ENCODE measurements at regions not wholly inside any gene's neighbourhood (a gene's known extent, or its start where the extent isn't known, plus 50 kb on each side); places are given as distances from the start of the nearest gene placed in this dataset.

- peaks cover 2% of the 10 kb centered on the region for H3K36me3 Mint-ChIP-seq (ENCODE audit: low read depth)
- TF ChIP-seq CTCF (IDR thresholded peaks at IDR 0.05) = no peak
- H3K27me3 Mint-ChIP-seq (ENCODE audit: low read depth, poor library complexity) = peaks cover 4% of the 10 kb centered on the region
- H3K27ac Mint-ChIP-seq = no peak overlapping the region
- H3K4me1 Mint-ChIP-seq = no peaks in the 10 kb centered on the region
- DNase-seq = no peak
- peaks cover 20% of the 10 kb centered on the region for H3K9me3 Mint-ChIP-seq
- no peak overlapping the region for H3K4me3 Mint-ChIP-seq
Measured at GRCh38 chr3:106228271-106228670, 359.5 kb upstream of the CBLB start.

GRCh38 chr3:106229495-106230278 lies 360.9 kb upstream of the CBLB start:
- H3K9me3 Mint-ChIP-seq = peaks cover 16% of the 10 kb centered on the region
- DNase-seq = no peak
- no peak for TF ChIP-seq CTCF (IDR thresholded peaks at IDR 0.05)
- H3K36me3 Mint-ChIP-seq (ENCODE audit: low read depth) = no peaks in the 10 kb centered on the region
- H3K4me1 Mint-ChIP-seq = no peaks in the 10 kb centered on the region
- H3K27me3 Mint-ChIP-seq (ENCODE audit: low read depth, poor library complexity) = peaks cover 4% of the 10 kb centered on the region
- no peak overlapping the region for H3K4me3 Mint-ChIP-seq
- no peak overlapping the region for H3K27ac Mint-ChIP-seq

GRCh38 chr3:106231086-106231485 lies 362.3 kb upstream of the CBLB start:
- Mint-ChIP-seq H3K4me1 (no peaks in the 10 kb centered on the region), H3K4me3 (no peak overlapping the region), H3K36me3 (ENCODE audit: low read depth) (no peaks in the 10 kb centered on the region), H3K9me3 (peaks cover 16% of the 10 kb centered on the region), H3K27me3 (ENCODE audit: low read depth, poor library complexity) (peaks cover 4% of the 10 kb centered on the region), H3K27ac (no peak overlapping the region)
- DNase-seq = no peak
- TF ChIP-seq CTCF (IDR thresholded peaks at IDR 0.05) = no peak

GRCh38 chr3:106232956-106233355 lies 364.1 kb upstream of the CBLB start:
- H3K4me3 Mint-ChIP-seq = no peak overlapping the region
- H3K36me3 Mint-ChIP-seq (ENCODE audit: low read depth) = peaks cover 5% of the 10 kb centered on the region
- peaks cover 8% of the 10 kb centered on the region for H3K9me3 Mint-ChIP-seq
- H3K27ac Mint-ChIP-seq = no peak overlapping the region
- peaks cover 4% of the 10 kb centered on the region for H3K27me3 Mint-ChIP-seq (ENCODE audit: low read depth, poor library complexity)
- H3K4me1 Mint-ChIP-seq = no peaks in the 10 kb centered on the region
- TF ChIP-seq CTCF (IDR thresholded peaks at IDR 0.05) = no peak
- DNase-seq = no peak

GRCh38 chr3:106239195-106239697 lies 370.4 kb upstream of the CBLB start:
- Mint-ChIP-seq H3K27me3 (ENCODE audit: low read depth, poor library complexity) (no peaks in the 10 kb centered on the region), H3K9me3 (peaks cover 5% of the 10 kb centered on the region), H3K27ac (no peak overlapping the region), H3K36me3 (ENCODE audit: low read depth) (peaks cover 5% of the 10 kb centered on the region), H3K4me1 (peaks cover 4% of the 10 kb centered on the region), H3K4me3 (no peak overlapping the region)
- no peak for TF ChIP-seq CTCF (IDR thresholded peaks at IDR 0.05)
- DNase-seq = no peak

- no peak overlapping the region for H3K27ac Mint-ChIP-seq
- H3K4me1 Mint-ChIP-seq = peaks cover 4% of the 10 kb centered on the region
- peaks cover 5% of the 10 kb centered on the region for H3K9me3 Mint-ChIP-seq
- H3K4me3 Mint-ChIP-seq = no peak overlapping the region
- DNase-seq = no peak
- H3K27me3 Mint-ChIP-seq (ENCODE audit: low read depth, poor library complexity) = no peaks in the 10 kb centered on the region
- no peak for TF ChIP-seq CTCF (IDR thresholded peaks at IDR 0.05)
- peaks cover 5% of the 10 kb centered on the region for H3K36me3 Mint-ChIP-seq (ENCODE audit: low read depth)
Measured at GRCh38 chr3:106241593-106241992, 372.8 kb upstream of the CBLB start.
